AG20443 (cell line): ENCODE measurements at regions not wholly inside any gene's neighbourhood (a gene's known extent, or its start where the extent isn't known, plus 50 kb on each side); places are given as distances from the start of the nearest gene placed in this dataset.

Experiments
- DNase-seq: peaks from one replicate; pipeline ENCODE4 v3.0.0; 2012; ENCODE audit warnings: low spot score, mixed read lengths

DNA sequence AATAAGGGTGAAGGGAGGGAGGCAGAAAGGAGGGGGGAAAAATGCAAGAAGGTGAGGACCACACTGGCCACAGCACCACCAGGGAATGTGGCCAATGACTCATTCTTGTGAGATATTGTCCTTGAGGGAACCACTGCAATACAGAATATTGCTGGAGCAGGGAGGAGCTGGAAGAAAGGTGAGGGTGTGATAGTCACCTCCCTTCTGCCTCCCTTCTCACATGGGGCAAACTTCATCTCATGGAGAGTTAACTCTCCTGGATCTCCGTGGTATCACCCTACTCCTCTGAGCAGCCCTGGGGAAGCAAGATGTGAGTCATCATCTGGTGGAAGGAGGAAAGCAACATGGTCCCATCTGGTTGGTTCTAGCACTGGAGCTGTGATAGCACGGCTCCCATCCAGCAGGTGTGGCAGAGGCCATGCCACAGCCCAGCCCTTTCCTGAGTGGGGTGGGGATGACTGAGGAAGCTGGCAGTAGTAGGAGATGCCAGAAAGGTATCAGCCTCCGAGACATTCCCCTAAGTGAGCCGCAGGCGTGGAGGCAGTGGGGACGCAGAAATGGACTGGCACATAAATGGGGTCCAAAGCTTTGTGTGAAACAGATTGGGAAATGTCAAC lies 115.9 kb upstream of the LPP start:
- DNase-seq: no peak

DNA sequence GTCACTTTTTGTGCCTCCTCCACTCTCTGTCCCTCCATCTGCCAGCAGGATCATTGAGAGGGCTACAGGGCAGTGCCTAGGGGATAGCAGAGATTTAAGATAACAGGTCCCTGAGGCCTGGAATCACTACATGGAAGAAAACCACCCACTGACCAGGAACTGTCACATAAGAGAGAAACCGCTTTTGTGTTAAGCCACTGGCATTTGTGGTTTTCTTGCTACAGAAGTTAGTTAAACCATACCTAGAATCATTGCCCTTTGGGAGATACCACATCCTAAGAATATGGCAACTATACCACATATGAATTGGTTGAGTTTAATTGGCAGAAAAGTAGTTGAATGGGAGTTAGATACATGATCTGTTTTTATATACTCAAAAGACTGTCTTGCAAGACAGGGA lies 112.8 kb upstream of the LPP start:
- DNase-seq: no peak

DNA sequence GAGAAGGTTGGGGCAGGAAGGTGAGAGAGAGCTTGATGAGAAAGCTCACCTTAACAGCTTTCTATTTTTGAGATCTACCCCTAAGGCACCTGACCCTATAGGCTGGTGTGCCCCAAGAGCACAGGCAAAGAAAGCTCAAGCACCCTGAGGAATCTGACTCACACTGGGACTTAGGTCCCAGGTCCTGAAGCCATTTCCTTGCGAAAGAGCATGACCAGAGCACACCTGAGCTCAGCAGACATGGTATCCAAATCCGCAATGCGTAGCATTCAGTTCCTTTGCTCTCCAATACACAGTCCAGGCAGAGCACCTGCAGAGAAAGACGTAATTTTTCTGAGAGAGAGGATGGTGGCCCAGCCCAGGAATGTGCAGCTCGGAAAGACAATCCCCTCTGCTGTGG lies 112.1 kb upstream of the LPP start:
- DNase-seq: no peak

DNA sequence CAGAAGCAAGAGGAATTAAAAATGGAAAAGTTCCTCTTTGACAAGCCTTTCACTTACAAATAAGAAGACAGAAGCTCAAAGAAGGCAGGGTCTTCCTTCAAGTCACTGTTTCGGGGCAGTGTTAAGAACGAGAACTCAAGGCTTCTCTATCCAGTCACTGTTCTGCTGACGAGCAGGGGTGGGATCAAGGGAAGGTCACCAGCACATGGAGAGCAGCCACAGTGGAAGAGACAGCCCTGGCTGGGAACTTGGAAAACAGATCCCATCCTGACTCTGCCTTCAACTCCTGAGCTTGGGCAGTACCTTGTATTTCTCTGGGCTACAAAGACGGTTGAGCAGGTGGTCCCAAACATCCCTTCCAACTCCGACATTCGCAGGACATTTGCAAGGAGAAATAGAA lies 111.5 kb upstream of the LPP start:
- no peak for DNase-seq

DNA sequence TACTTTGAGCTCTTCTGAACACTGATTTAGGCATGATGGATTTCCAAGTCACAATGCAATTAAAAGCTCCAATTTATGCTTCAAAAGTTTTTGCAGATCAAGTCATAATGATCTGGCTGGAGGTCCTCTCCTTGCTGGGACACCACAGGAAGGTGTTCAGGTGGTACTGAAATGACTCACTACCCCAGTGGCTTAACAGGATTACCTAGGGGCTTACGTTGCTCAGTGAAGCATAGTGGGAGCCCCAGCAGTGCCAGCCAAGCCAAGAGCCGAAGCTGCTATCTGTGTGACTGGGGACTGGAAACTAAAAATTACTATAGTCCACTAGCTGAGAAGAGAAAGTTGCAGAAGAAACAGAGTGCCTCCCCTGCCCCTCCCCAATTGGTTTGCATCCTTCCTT lies 110.1 kb upstream of the LPP start:
- DNase-seq: no peak

DNA sequence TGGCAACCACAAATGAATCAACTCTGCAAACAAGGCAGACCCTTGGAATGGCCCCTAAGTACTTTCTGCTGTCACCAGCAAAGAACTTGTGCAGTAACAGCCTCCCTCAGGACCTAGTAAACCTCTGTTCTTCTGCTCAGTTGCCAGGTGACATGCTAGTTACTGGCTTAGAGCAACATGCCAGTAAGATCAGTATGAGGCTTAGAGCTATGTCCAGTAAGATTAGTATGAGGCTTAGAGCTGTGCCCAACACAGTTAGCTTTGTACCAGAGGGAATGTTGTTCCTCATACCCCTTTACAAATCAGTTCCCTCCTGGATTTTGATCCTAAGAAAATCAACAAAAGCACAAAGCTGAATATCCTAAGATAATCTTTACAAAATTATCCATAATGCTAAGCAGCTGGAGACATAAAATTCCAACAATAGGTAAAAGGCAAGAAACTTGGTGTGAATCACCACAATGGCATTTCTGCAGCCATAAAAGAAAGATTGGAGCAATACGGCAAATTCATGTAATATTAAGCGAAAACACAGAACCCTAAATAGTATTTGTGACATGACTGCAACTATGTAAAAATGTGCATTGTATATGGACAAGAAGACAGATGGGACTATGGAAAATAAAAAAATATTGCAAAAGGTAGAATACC lies 107.3 kb upstream of the LPP start:
- no peak for DNase-seq

GRCh38 chr3:188047536-188047935 lies 106.4 kb upstream of the LPP start:
- no peak for DNase-seq

DNA sequence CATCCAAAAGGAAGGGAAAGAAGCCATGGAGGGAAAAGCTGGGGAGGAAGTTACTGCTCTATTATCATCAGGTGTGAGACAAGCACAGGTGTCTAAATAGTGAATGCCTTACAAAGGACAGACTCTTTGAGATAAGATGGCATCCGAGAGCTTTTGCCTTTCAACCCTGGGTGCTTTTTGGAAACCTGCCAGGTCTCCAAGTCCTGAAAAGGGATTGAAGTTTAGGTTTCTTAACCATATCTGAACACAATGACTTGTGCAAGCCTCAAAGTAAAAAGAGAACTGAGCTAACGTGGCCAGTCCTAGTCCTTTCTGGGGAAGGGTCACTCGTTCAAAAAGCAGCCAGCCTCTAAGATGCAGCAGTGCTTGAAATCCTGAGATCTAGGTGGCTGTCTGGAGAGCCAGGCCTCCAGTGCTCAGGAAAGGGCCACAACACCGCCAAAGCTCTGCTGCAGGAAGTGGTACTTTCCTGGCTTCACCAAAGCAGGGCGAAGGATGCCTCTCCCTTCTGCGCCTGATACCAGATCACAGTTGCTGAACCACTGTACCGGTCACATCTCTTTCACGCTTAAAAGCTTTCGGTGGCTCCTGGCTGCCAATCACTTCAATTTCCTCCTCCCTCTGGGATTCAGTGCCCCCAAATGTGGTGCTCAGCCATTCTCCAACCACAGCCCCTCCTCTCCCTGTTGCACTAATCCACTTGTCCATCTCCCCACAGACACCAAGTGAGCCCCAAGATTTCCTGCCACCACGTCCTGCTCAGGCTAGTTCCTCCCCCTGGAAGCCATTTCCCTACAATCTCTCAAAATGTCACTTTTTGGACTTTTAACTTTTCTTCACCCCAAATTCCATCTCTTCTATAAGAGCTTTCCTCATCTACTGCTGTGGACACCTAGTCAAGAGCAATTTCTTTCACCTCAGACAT lies 104.1 kb upstream of the LPP start:
- DNase-seq: no peak

DNA sequence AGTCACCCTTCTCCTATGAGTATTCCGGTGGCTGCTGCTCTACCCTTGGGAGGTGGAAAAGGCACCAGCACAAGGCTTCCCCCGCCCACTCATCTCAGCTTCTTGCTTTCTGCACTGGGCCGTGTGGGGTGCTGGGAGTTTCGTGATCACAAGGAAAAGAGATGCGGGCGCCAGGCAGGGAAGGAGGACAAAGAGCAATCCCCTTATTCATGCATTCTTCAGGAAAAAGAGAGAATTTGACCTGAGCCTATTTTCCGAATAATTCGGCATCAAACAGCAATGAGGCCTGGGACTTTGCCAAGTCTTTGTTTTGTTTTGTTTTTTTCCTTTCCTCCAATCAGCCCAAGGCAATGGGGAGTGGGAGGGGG lies 102.2 kb upstream of the LPP start:
- no peak for DNase-seq

DNA sequence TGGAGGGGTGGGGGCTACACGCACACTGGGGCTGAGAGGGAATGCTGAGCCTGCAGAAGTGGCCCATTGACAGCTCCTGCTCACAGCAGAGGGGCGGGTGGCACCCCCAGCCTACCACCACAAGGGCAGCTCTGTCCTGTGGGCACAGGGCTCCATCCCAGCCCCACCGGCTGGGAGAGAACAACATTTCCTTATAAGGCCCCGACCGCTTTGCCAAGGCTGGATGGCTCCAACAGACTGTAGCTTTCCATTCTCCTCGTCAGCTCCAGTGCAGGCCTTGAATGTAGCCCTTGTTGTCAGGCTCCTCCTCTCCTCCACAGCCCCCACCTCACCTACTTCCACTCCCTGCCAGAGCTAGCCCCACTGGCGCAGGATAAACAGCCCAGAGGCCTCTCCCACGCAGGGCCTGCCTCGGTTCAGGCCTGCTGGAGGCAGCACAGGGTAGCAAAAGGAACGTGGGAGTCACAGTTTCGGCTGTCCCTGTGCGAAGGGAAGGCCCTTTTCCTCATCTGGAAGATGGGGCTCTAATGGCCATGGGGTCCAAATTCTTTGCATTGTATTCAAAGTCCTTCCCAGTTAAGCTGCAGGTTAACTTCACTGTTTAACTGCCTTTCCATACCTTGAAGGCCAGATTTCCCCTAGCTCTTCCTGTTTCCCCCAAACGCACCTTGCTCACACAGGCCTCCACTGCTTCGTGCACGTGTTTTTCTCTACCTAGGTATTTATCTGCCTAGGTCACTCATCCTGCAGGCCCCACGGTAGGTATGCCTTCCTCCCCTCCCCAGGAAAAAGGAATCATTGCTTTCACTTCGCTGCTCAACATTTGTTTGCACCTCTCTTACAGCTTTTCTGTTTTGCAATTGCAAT lies 101.6 kb upstream of the LPP start:
- no peak for DNase-seq

GRCh38 chr3:188053036-188053340 lies 101.0 kb upstream of the LPP start:
- no peak for DNase-seq

DNA sequence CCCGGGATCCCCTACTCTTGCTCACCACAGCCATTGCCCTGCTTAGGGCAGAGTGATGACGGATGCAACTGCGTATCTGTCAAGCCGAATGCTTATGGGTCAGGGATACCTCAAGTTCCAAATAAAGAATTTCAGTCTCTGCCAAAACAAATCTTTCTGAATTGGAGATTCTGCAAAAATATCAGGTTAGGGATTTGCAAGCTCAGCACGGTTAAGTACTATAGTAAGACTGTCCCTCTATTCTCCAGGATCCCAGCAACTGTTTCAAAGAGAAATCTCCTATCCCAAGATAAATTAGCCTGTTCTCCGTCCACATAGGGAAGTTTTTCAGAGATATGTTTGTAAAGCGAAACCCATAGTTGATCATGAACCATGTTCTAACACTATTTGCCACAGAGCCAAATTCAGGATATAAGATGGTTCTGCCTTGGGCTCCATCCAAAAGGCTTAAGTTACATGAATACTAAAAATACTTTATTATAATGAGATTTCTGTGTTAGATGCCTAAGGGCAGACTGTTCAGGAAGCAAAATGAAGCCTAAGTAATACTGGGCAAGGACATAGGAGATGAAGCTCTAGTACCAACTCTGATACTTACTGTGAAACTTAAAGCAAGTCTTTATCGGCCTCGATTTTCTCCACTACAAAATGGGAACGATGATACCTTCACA lies 100.1 kb upstream of the LPP start:
- no peak for DNase-seq

DNA sequence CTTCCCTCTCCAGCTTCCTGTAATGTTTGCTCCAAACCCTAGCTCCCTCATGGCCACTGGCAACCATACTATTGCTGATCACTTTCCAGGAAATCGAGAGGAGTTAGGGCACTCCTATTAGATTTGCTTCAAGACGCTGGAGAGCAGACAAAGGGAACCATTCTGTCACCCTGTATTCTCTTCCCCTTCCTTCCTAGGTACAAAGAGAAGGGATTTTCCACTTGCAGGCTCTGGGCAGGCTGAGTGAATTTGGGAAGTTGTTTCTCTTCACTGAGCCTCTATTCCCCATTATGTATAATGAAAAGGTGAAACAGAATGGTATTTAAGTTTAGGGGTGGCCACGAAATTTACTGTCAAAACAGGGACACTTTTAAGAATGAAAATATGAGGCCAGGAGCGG lies 99.4 kb upstream of the LPP start:
- DNase-seq: no peak

- no peak for DNase-seq
Observed at GRCh38 chr3:188055388-188055787, 98.6 kb upstream of the LPP start.

- DNase-seq: no peak
Observed at GRCh38 chr3:188057124-188057523, 96.8 kb upstream of the LPP start.

GRCh38 chr3:188058569-188059184 lies 95.3 kb upstream of the LPP start:
- DNase-seq: no peak

DNA sequence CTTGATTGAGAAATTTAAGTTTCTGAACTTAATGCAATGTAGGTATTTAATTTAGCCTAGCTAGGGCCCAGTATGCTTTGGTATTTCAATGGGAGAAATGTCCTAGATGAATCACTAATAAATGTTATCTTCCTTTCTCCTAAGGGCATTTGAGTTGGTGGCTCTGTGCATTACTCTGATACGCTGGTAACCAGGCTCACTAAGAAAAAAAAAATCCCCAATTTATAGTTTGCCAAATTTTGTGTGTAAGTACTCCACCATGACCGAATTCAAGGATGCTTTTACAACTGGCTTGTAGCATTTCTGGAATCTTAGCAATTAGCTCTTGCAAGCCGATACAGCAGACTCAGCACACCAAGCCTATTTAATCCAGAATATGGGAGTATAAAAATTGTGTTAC lies 94.6 kb upstream of the LPP start:
- no peak for DNase-seq

- DNase-seq: no peak
Observed at GRCh38 chr3:188060264-188060835, 93.6 kb upstream of the LPP start.

GRCh38 chr3:188060840-188061544 lies 93.0 kb upstream of the LPP start:
- DNase-seq: no peak

DNA sequence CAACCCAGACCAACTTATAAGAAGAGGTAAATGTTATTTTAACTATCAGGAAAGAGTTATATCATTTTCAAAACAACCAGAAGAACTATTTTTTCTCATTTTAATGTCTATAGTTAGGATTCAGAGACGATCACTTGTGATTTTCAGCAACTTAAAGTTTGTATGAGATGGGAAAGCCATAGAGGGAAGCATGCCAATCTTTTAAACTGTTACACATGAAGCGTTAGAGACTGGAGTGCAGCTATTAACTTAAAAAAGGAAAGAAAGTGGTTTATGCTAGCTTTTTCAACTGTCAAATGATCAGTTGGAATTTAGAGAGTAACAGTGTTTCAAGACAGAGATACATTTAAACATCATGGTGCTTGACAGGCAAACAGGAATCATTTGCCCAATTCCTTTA lies 91.7 kb upstream of the LPP start:
- DNase-seq: no peak
